GM12878 (cell line): ENCODE measurements at regions not wholly inside any gene's neighbourhood (a gene's known extent, or its start where the extent isn't known, plus 50 kb on each side); places are given as distances from the start of the nearest gene placed in this dataset.

Experiments used
- ATAC-seq: fragments of 200-7000 bp; cut with Tn5 transposase; 3 replicates; pipeline ENCODE4 v1.9.1; 2020; ENCODE audit warnings: mild to moderate bottlenecking, moderate library complexity
- BruUV-seq: library from RNA; stranded (reverse); fragments of 400-500 nt; replicated peaks from 2 replicates; lab custom pipeline; 2021; lab: Mats Ljungman, UMichigan
- CTCF ChIA-PET: fragments of 300-600 bp; sonication (Branson Sonifier 250); formaldehyde crosslinking; extraction: SDS; loops from one replicate; lab custom pipeline; 2021; ENCODE audit warnings: inconsistent platforms; lab: Yijun Ruan, JAX
- POLR2A ChIA-PET: fragments of 350-600 bp; formaldehyde crosslinking; extraction: SDS; loops from one replicate; lab custom pipeline; 2021; ENCODE audit warnings: inconsistent platforms; lab: Charles Lee
- RAD21 ChIA-PET: fragments of 300-600 bp; sonication (Branson Sonifier 250); formaldehyde crosslinking; loops from one replicate; lab custom pipeline; 2023; ENCODE audit warnings: antibody characterized with exemption; ENCODE audit not compliant: unreplicated experiment; lab: Charles Lee
- SMC1A ChIA-PET: fragments of 300-600 bp; sonication (Branson Sonifier 250); formaldehyde crosslinking; loops from one replicate; lab custom pipeline; 2023; ENCODE audit not compliant: unreplicated experiment, uncharacterized antibody; lab: Charles Lee
- DNase-seq: peaks from one replicate; pipeline ENCODE4 v3.0.0-alpha.2; 2011; ENCODE audit warnings: low read depth, low spot score
- FAIRE-seq: peaks from 3 replicates; lab custom pipeline; 2011; peaks lifted over from hg19 to GRCh38; lab: Jason Lieb, UNC
- H2AFZ ChIP-seq: 2 replicates; pipeline ENCODE4 v1.6.0; 2011; ENCODE audit warnings: low read depth, low read length, control low read depth; ENCODE audit not compliant: control insufficient read depth
- H3K27ac ChIP-seq: 2 replicates; pipeline ENCODE4 v1.5.1; 2011; ENCODE audit warnings: control low read depth; ENCODE audit not compliant: control insufficient read depth, insufficient read depth
- H3K27me3 ChIP-seq, 2 experiments: replicated peaks in 1 of 2; 2 replicates each; pipeline versions ENCODE4 v1.6.0 to v1.6.1; 2011; ENCODE audit warnings: low read length in 1 of 2; ENCODE audit not compliant: control insufficient read depth in 2 of 2, insufficient read depth in 2 of 2
- H3K36me3 ChIP-seq, 2 experiments: 2 replicates each; pipeline ENCODE4 v1.5.1; 2011; ENCODE audit warnings: low read length in 1 of 2; ENCODE audit not compliant: control insufficient read depth in 2 of 2, insufficient read depth in 2 of 2
- H3K4me1 ChIP-seq: 2 replicates; pipeline ENCODE4 v1.6.1; 2011; ENCODE audit warnings: mild to moderate bottlenecking, low read length, moderate library complexity, mixed read lengths; ENCODE audit not compliant: control insufficient read depth, insufficient read depth
- H3K4me2 ChIP-seq: 2 replicates; pipeline ENCODE4 v1.6.0; 2011; ENCODE audit warnings: control low read depth; ENCODE audit not compliant: control insufficient read depth, insufficient read depth
- H3K4me3 ChIP-seq: fragments of 200-600 bp; sonication (generic); 2 replicates; pipeline ENCODE4 v1.5.1; 2016
- H3K79me2 ChIP-seq: 2 replicates; pipeline ENCODE4 v1.6.0; 2011; ENCODE audit warnings: low read length; ENCODE audit not compliant: control insufficient read depth, insufficient read depth
- H3K9ac ChIP-seq: 2 replicates; pipeline ENCODE4 v1.8.0; 2011; ENCODE audit warnings: low read length, control low read depth, mixed read lengths; ENCODE audit not compliant: control insufficient read depth, insufficient read depth
- H3K9me3 ChIP-seq: replicated peaks from 3 replicates; pipeline ENCODE4 v1.5.1; 2011; ENCODE audit warnings: mild to moderate bottlenecking, low read length; ENCODE audit not compliant: control insufficient read depth, insufficient read depth
- H4K20me1 ChIP-seq: 2 replicates; pipeline ENCODE4 v1.6.0; 2011; ENCODE audit not compliant: control insufficient read depth, insufficient read depth
- CHD2 ChIP-seq: IDR thresholded peaks from 2 replicates; pipeline ENCODE4 v1.6.1; 2011; ENCODE audit warnings: low read depth, low read length, improper control_type of control experiment, borderline replicate concordance
- E2F8 ChIP-seq: fragments of 450-650 bp; IDR thresholded peaks from 2 replicates; pipeline ENCODE4 v1.6.1; 2018; ENCODE audit warnings: mild to moderate bottlenecking, low read depth, moderate library complexity; ENCODE audit not compliant: partially characterized antibody
- ETV6 ChIP-seq, 2 experiments: fragments of 450-650 bp in 1 of 2; IDR thresholded peaks in 1 of 2; conservative IDR thresholded peaks in 1 of 2; 2 replicates each; pipeline ENCODE4 v1.6.1; 2014; ENCODE audit warnings: antibody characterized with exemption in 1 of 2, borderline replicate concordance in 1 of 2, low read depth in 1 of 2, mild to moderate bottlenecking in 1 of 2, moderate library complexity in 1 of 2
- JUNB ChIP-seq: IDR thresholded peaks from 2 replicates; pipeline ENCODE4 v1.6.1; 2016; ENCODE audit warnings: antibody characterized with exemption, mild to moderate bottlenecking
- MLLT1 ChIP-seq: fragments of 450-650 bp; IDR thresholded peaks from 2 replicates; pipeline ENCODE4 v1.6.1; 2016; ENCODE audit warnings: mild to moderate bottlenecking
- NFIC ChIP-seq: IDR thresholded peaks from 2 replicates; pipeline ENCODE4 v1.6.1; 2012; ENCODE audit warnings: low read depth, mild to moderate bottlenecking, inconsistent platforms, low read length, moderate library complexity
- NFYA ChIP-seq: IDR thresholded peaks from 2 replicates; pipeline ENCODE4 v1.6.1; 2011; ENCODE audit warnings: low read depth, mild to moderate bottlenecking, low read length, improper control_type of control experiment, borderline replicate concordance
- NKRF ChIP-seq: fragments of 450-650 bp; conservative IDR thresholded peaks from 2 replicates; pipeline ENCODE4 v1.6.1; 2017; ENCODE audit warnings: mild to moderate bottlenecking, moderate library complexity
- POLR2AphosphoS2 ChIP-seq: IDR thresholded peaks from 2 replicates; pipeline ENCODE4 v1.6.1; 2011; ENCODE audit warnings: low read depth, mild to moderate bottlenecking, low read length, improper control_type of control experiment, moderate library complexity
- RAD21 ChIP-seq: IDR thresholded peaks from 2 replicates; pipeline ENCODE4 v1.6.1; 2011; ENCODE audit warnings: mild to moderate bottlenecking, low read depth, low read length, moderate library complexity; ENCODE audit not compliant: insufficient read depth
- RELB ChIP-seq: fragments of 450-650 bp; IDR thresholded peaks from 2 replicates; pipeline ENCODE4 v1.6.1; 2017; ENCODE audit warnings: low read depth, mild to moderate bottlenecking, moderate library complexity
- ZBTB11 ChIP-seq: fragments of 450-650 bp; formaldehyde crosslinking; IDR thresholded peaks from 2 replicates; pipeline ENCODE4 v1.5.0; 2022; ENCODE audit warnings: mild to moderate bottlenecking, missing genetic modification characterization
- ZSCAN29 ChIP-seq: fragments of 450-650 bp; IDR thresholded peaks from 2 replicates; pipeline ENCODE4 v1.6.1; 2017; ENCODE audit warnings: mild to moderate bottlenecking, moderate library complexity
- WGBS: methylation state at CpG from one replicate; pipeline ENCODE4 v1.1.6; 2016; ENCODE audit warnings: low lambda C conversion rate; ENCODE audit not compliant: insufficient replicate concordance, insufficient coverage; ENCODE audit errors: missing lambda C conversion rate; 5-methylcytosine and 5-hydroxymethylcytosine counted together
- in situ Hi-C: fragments of 300-500 bp; cut with MboI; formaldehyde crosslinking; loops from 9 replicates; pipeline ENCODE4 v1.14.3; 2018; ENCODE audit warnings: mixed read lengths
- intact Hi-C: fragments of 100-400 bp; cut with micrococcal nuclease; formaldehyde crosslinking; loops from one replicate; pipeline ENCODE4 v1.14.2; 2022; ENCODE audit not compliant: unreplicated experiment

- no peaks in the 10 kb centered on the region for H3K79me2 ChIP-seq
- SMC1A ChIA-PET: no interaction called here
- intact Hi-C loops: loop anchor here (5.0 kb wide), 1 partner anchor 524 kb away; no protein-coding TSS in a partner anchor
- no peak for TF ChIP-seq NFYA
- TF ChIP-seq ZSCAN29: no peak
- no peak for TF ChIP-seq CHD2
- no peak for TF ChIP-seq RAD21
- TF ChIP-seq MLLT1: no peak
- no peak for TF ChIP-seq NFIC
- TF ChIP-seq ETV6 (conservative IDR thresholded peaks at IDR 0.05 in 1 of 2, IDR thresholded peaks at IDR 0.05 in 1 of 2; ENCODE audit: borderline replicate concordance in 1 of 2, low read depth in 1 of 2): no peak
- TF ChIP-seq POLR2AphosphoS2: no peak
- TF ChIP-seq RELB: no peak
- no peak for TF ChIP-seq JUNB
- TF ChIP-seq ZBTB11 (CRISPR knock-in tag): no peak
- TF ChIP-seq E2F8: no peak
- no peak for TF ChIP-seq NKRF
These were observed 747.2 kb downstream of the OLFM4 start for GRCh38 chr13:53775807-53776206.

More at GRCh38 chr13:53775807-53776206, 747.2 kb downstream of the OLFM4 start:
- no TSS peak for BruUV-seq
- POLR2A ChIA-PET: no interaction called here
- Histone ChIP-seq H3K9me3 (no peaks in the 10 kb centered on the region), H3K4me2 (no peak overlapping the region), H3K27ac (no peak overlapping the region), H3K9ac (no peak overlapping the region), H4K20me1 (no peaks in the 10 kb centered on the region), H3K4me1 (no peaks in the 10 kb centered on the region), H3K4me3 (no peak overlapping the region), H3K27me3 (no peaks in the 10 kb centered on the region), H3K36me3 (no peaks in the 10 kb centered on the region), H2AFZ (no peak overlapping the region)
- in situ Hi-C loops: no loop called here
- no peak for ATAC-seq
- WGBS: 0% methylated on average over 1 of the region's 1 CpG
- no peak for FAIRE-seq
- RAD21 ChIA-PET: no interaction called here
- no peak for DNase-seq
- CTCF ChIA-PET: no interaction called here
